H9 (cell line): ENCODE measurements at regions not wholly inside any gene's neighbourhood (a gene's known extent, or its start where the extent isn't known, plus 50 kb on each side); places are given as distances from the start of the nearest gene placed in this dataset.

Source experiments
- DNase-seq: peaks from one replicate; pipeline ENCODE4 v3.0.0-alpha.2; 2017
- H2AFZ ChIP-seq: one replicate; pipeline ENCODE4 v1.6.1; 2013; ENCODE audit warnings: mild to moderate bottlenecking, low read length, control low read depth, moderate library complexity
- H2AK5ac ChIP-seq: 2 replicates; pipeline ENCODE4 v1.6.1; 2013; ENCODE audit warnings: low read length, control low read depth, mixed read lengths; ENCODE audit not compliant: insufficient read length
- H2BK120ac ChIP-seq: one replicate; pipeline ENCODE4 v1.6.1; 2013; ENCODE audit warnings: low read depth, mild to moderate bottlenecking, low read length, control low read depth, inconsistent platforms; ENCODE audit not compliant: poor library complexity, severe bottlenecking
- H2BK12ac ChIP-seq: 2 replicates; pipeline ENCODE4 v1.6.1; 2013; ENCODE audit warnings: low read length, control low read depth, mixed read lengths, low read depth; ENCODE audit not compliant: insufficient read length
- H2BK15ac ChIP-seq: 2 replicates; pipeline ENCODE4 v1.6.1; 2013; ENCODE audit warnings: low read depth, low read length, control low read depth
- H2BK20ac ChIP-seq: one replicate; pipeline ENCODE4 v1.6.1; 2013; ENCODE audit warnings: low read depth, mild to moderate bottlenecking, low read length, control low read depth, inconsistent platforms; ENCODE audit not compliant: poor library complexity, severe bottlenecking
- H2BK5ac ChIP-seq: 2 replicates; pipeline ENCODE4 v1.6.1; 2013; ENCODE audit warnings: low read length, control low read depth, mixed read lengths; ENCODE audit not compliant: insufficient read length
- H3K14ac ChIP-seq: 2 replicates; pipeline ENCODE4 v1.6.1; 2013; ENCODE audit warnings: low read length, control low read depth; ENCODE audit not compliant: insufficient read depth
- H3K18ac ChIP-seq: 2 replicates; pipeline ENCODE4 v1.6.1; 2013; ENCODE audit warnings: low read depth, mild to moderate bottlenecking, mixed read lengths, low read length, control low read depth; ENCODE audit not compliant: insufficient read length
- H3K23ac ChIP-seq: 2 replicates; pipeline ENCODE4 v1.6.1; 2013; ENCODE audit warnings: low read length, control low read depth, mixed read lengths, low read depth; ENCODE audit not compliant: insufficient read length
- H3K23me2 ChIP-seq: 2 replicates; pipeline ENCODE4 v1.6.1; 2013; ENCODE audit warnings: low read depth, mild to moderate bottlenecking, mixed read lengths, low read length, control low read depth; ENCODE audit not compliant: insufficient read length, poor library complexity, severe bottlenecking
- H3K27ac ChIP-seq: 2 replicates; pipeline ENCODE4 v1.5.1; 2013; ENCODE audit warnings: low read length, control low read depth, mixed read lengths, low read depth; ENCODE audit not compliant: insufficient read length
- H3K27me3 ChIP-seq: 2 replicates; pipeline ENCODE4 v1.6.1; 2013; ENCODE audit warnings: low read length, control low read depth, inconsistent platforms; ENCODE audit not compliant: insufficient read depth
- H3K4ac ChIP-seq: 2 replicates; pipeline ENCODE4 v1.6.1; 2013; ENCODE audit warnings: low read depth, mild to moderate bottlenecking, control low read depth, inconsistent platforms, low read length, moderate library complexity
- H3K4me1 ChIP-seq: 2 replicates; pipeline ENCODE4 v1.6.1; 2013; ENCODE audit warnings: low read length, control low read depth, inconsistent platforms; ENCODE audit not compliant: insufficient read depth
- H3K4me2 ChIP-seq: 2 replicates; pipeline ENCODE4 v1.6.1; 2013; ENCODE audit warnings: low read length, control low read depth, mixed read lengths; ENCODE audit not compliant: insufficient read length, insufficient read depth
- H3K56ac ChIP-seq: 2 replicates; pipeline ENCODE4 v1.6.1; 2013; ENCODE audit warnings: low read depth, mild to moderate bottlenecking, mixed read lengths, low read length, control low read depth; ENCODE audit not compliant: insufficient read length
- H3K79me1 ChIP-seq: 2 replicates; pipeline ENCODE4 v1.6.1; 2013; ENCODE audit warnings: low read depth, mild to moderate bottlenecking, moderate library complexity, low read length, control low read depth, inconsistent platforms; ENCODE audit not compliant: insufficient read depth, poor library complexity, severe bottlenecking
- H3K79me2 ChIP-seq: 2 replicates; pipeline ENCODE4 v1.6.1; 2013; ENCODE audit warnings: low read length, control low read depth, inconsistent platforms; ENCODE audit not compliant: insufficient read depth
- H3K9ac ChIP-seq: 2 replicates; pipeline ENCODE4 v1.6.1; 2013; ENCODE audit warnings: low read length, control low read depth, mixed read lengths; ENCODE audit not compliant: insufficient read length; ENCODE audit errors: extremely low read depth
- H3K9me3 ChIP-seq: one replicate; pipeline ENCODE4 v1.6.1; 2013; ENCODE audit warnings: low read depth, low read length, inconsistent platforms; ENCODE audit not compliant: control insufficient read depth
- H3T11ph ChIP-seq: one replicate; pipeline ENCODE4 v1.6.1; 2013; ENCODE audit warnings: mild to moderate bottlenecking, low read length, control low read depth, inconsistent platforms
- H4K20me1 ChIP-seq: one replicate; pipeline ENCODE4 v1.6.1; 2013; ENCODE audit not compliant: control insufficient read depth, insufficient read length, insufficient read depth
- H4K5ac ChIP-seq: 2 replicates; pipeline ENCODE4 v1.6.1; 2013; ENCODE audit warnings: low read depth, mild to moderate bottlenecking, mixed read lengths, low read length, control low read depth; ENCODE audit not compliant: insufficient read length
- H4K8ac ChIP-seq: replicated peaks from 2 replicates; pipeline ENCODE4 v1.6.1; 2013; ENCODE audit warnings: low read length, control low read depth, mixed read lengths, low read depth; ENCODE audit not compliant: insufficient read length
- H4K91ac ChIP-seq: 2 replicates; pipeline ENCODE4 v1.6.1; 2013; ENCODE audit warnings: low read depth, mild to moderate bottlenecking, moderate library complexity, mixed read lengths, low read length, control low read depth; ENCODE audit not compliant: insufficient read length
- H3K27ac Mint-ChIP-seq, 3 experiments: 2 replicates in 2 of 3; 3 replicates in 1 of 3; pipeline ENCODE4 v1.8.0; 2020 to 2021; ENCODE audit warnings: mixed read lengths in 3 of 3, mild to moderate bottlenecking in 1 of 3, moderate library complexity in 1 of 3
- H3K27me3 Mint-ChIP-seq: 2 replicates; pipeline ENCODE4 v1.8.0; 2021; ENCODE audit warnings: low read depth, mild to moderate bottlenecking, moderate library complexity, mixed read lengths
- H3K36me3 Mint-ChIP-seq, 3 experiments: 2 replicates in 2 of 3; 3 replicates in 1 of 3; pipeline ENCODE4 v1.8.0; 2020 to 2021; ENCODE audit warnings: low read depth in 3 of 3, mixed read lengths in 3 of 3; ENCODE audit not compliant: insufficient read depth in 1 of 3
- H3K4me1 Mint-ChIP-seq, 2 experiments: 2 replicates each; pipeline ENCODE4 v1.8.0; 2020; ENCODE audit warnings: mixed read lengths in 2 of 2
- H3K4me3 Mint-ChIP-seq, 2 experiments: 2 replicates in 1 of 2; 3 replicates in 1 of 2; pipeline ENCODE4 v1.8.0; 2020 to 2021; ENCODE audit warnings: mild to moderate bottlenecking in 2 of 2, mixed read lengths in 2 of 2, moderate library complexity in 1 of 2
- H3K9me3 Mint-ChIP-seq, 2 experiments: 2 replicates in 1 of 2; 3 replicates in 1 of 2; pipeline ENCODE4 v1.8.0; 2020; ENCODE audit warnings: mild to moderate bottlenecking in 2 of 2, mixed read lengths in 2 of 2, moderate library complexity in 1 of 2
- CTCF ChIP-seq: fragments of 200-600 bp; sonication (generic); conservative IDR thresholded peaks from 3 replicates; pipeline ENCODE4 v1.8.0; 2021; ENCODE audit warnings: antibody characterized with exemption, mild to moderate bottlenecking
- WGBS: extraction: QIAGEN DNeasy Blood & Tissue Kit; methylation state at CpG from one replicate; pipeline ENCODE4 v1.1.7; 2013; ENCODE audit warnings: missing lambda C conversion rate, low lambda C conversion rate, mixed read lengths; ENCODE audit not compliant: insufficient read length; ENCODE audit errors: extremely low coverage; 5-methylcytosine and 5-hydroxymethylcytosine counted together

- Histone ChIP-seq H3K23ac (no peak overlapping the region), H3K27me3 (no peaks in the 10 kb centered on the region), H4K91ac (no peak overlapping the region), H4K8ac (no peak overlapping the region), H3K4me1 (peaks cover 7% of the 10 kb centered on the region; the same call in 1 of the 2 replicates), H3K18ac (no peak overlapping the region), H2BK120ac (no peak overlapping the region), H2AFZ (no peak overlapping the region), H3K9ac (no peak overlapping the region), H3K23me2 (no peaks in the 10 kb centered on the region), H3K79me2 (no peaks in the 10 kb centered on the region), H3T11ph (no peak overlapping the region), H3K4ac (no peak overlapping the region), H3K14ac (no peak overlapping the region), H2AK5ac (no peak overlapping the region), H2BK12ac (no peak overlapping the region), H4K5ac (no peak overlapping the region), H3K56ac (no peak overlapping the region), H2BK15ac (no peak overlapping the region), H3K79me1 (no peaks in the 10 kb centered on the region), H3K9me3 (no peaks in the 10 kb centered on the region), H2BK5ac (no peak overlapping the region), H4K20me1 (no peaks in the 10 kb centered on the region), H3K27ac (no peak overlapping the region), H2BK20ac (no peak overlapping the region), H3K4me2 (no peak overlapping the region)
- WGBS: no CpG with 5 or more reads among the region's 2 CpGs
- peaks cover 25 to 29% of the 10 kb centered on the region in 2 experiments for H3K4me1 Mint-ChIP-seq
- H3K36me3 Mint-ChIP-seq: no peaks in the 10 kb centered on the region
- no peak overlapping the region for H3K27ac Mint-ChIP-seq
- no peak for DNase-seq
- no peaks in the 10 kb centered on the region for H3K27me3 Mint-ChIP-seq
- no peak overlapping the region for H3K4me3 Mint-ChIP-seq
- no peaks in the 10 kb centered on the region for H3K9me3 Mint-ChIP-seq
- no peak for TF ChIP-seq CTCF
Observed at GRCh38 chr3:30440147-30440604, 166.2 kb upstream of the TGFBR2 start.
